Stomach (tissue), 8 donors: ENCODE measurements at regions not wholly inside any gene's neighbourhood (a gene's known extent, or its start where the extent isn't known, plus 50 kb on each side); places are given as distances from the start of the nearest gene placed in this dataset.
A peak's percentile ranks its signal among the peaks of the same experiment; 100 is the strongest.
"Not testable (repeated sequence)": the region's sequence is repeated elsewhere in the genome, so short reads cannot be mapped to it uniquely, and the experiment has no call there.

Experiments used
- DNase-seq, 2 donors: peaks; one replicate each; pipeline versions ENCODE4 v3.0.0 to v3.0.0-alpha.2; 2013 to 2019
- H3K27ac ChIP-seq, 5 donors: fragments of 200-600 bp in 4 of 5; sonication (generic) in 4 of 5; one replicate each; pipeline ENCODE4 v1.5.1; 2013 to 2019; ENCODE audit warnings: mild to moderate bottlenecking in 1 of 5, moderate library complexity in 1 of 5
- H3K27me3 ChIP-seq, 3 donors: fragments of 200-600 bp; sonication (generic); one replicate each; pipeline ENCODE4 v1.5.1; 2017 to 2019; ENCODE audit warnings: mixed run types in 1 of 3
- H3K36me3 ChIP-seq, 4 donors: fragments of 200-600 bp; sonication (generic); 1 replicate in 3 of 4; 2 replicates in 1 of 4; pipeline ENCODE4 v1.5.1; 2016 to 2019
- H3K4me1 ChIP-seq, 4 donors: fragments of 200-600 bp; sonication (generic); one replicate each; pipeline ENCODE4 v1.5.1; 2016 to 2019
- H3K4me3 ChIP-seq, 4 donors: fragments of 200-600 bp; sonication (generic) in 3 of 4; one replicate each; pipeline ENCODE4 v1.5.1; 2016 to 2019; ENCODE audit warnings: mild to moderate bottlenecking in 1 of 4
- H3K9me3 ChIP-seq, 4 donors: fragments of 200-600 bp; sonication (generic); one replicate each; pipeline ENCODE4 v1.5.1; 2016 to 2019
- CTCF ChIP-seq, 7 experiments: fragments of 450-650 bp in 4 of 7; fragments of 200-600 bp in 3 of 7; sonication (generic) in 3 of 7; IDR thresholded peaks; one replicate each; pipeline ENCODE4 v1.5.1; 2016 to 2019; ENCODE audit warnings: antibody characterized with exemption in 7 of 7, control low read depth in 2 of 7, mild to moderate bottlenecking in 1 of 7
- EP300 ChIP-seq: sonication (generic); formaldehyde crosslinking; IDR thresholded peaks from one replicate; pipeline ENCODE4 v1.6.1; 2017; ENCODE audit warnings: antibody characterized with exemption
- POLR2A ChIP-seq, 4 donors: fragments of 450-650 bp; IDR thresholded peaks; one replicate each; pipeline ENCODE4 v1.6.1; 2016; ENCODE audit warnings: antibody characterized with exemption in 4 of 4, control low read depth in 2 of 4, mild to moderate bottlenecking in 1 of 4, moderate library complexity in 1 of 4
- POLR2AphosphoS5 ChIP-seq, 3 donors: sonication (generic); formaldehyde crosslinking; IDR thresholded peaks; one replicate each; pipeline ENCODE4 v1.6.1; 2016; ENCODE audit warnings: antibody characterized with exemption in 3 of 3
- WGBS, 5 donors: extraction: QIAGEN DNeasy Blood & Tissue Kit in 3 of 5; methylation state at CpG; one replicate each; pipeline versions ENCODE4 v1.1.5 to v1.1.7; 2013 to 2018; 5-methylcytosine and 5-hydroxymethylcytosine counted together
- intact Hi-C: fragments of 100-400 bp; cut with DNase I; formaldehyde crosslinking; loops from one replicate; pipeline ENCODE4 v1.15.1; 2023; ENCODE audit warnings: low total_unique reads
- donor health status: healthy with polysubstance abuse.
- donor health status: Bipolar disorder and iron deficiency.
- donor health status: healthy.

- Histone ChIP-seq H3K27me3 (no peaks in the 10 kb centered on the region), H3K4me3 (no peak overlapping the region), H3K27ac (no peak overlapping the region), H3K4me1 (no peaks in the 10 kb centered on the region), H3K9me3 (no peaks in the 10 kb centered on the region), H3K36me3 (no peaks in the 10 kb centered on the region)
- no peak for DNase-seq
- TF ChIP-seq EP300: no peak
- TF ChIP-seq POLR2A (IDR thresholded peaks at IDR 0.05): no peak
- no peak for TF ChIP-seq CTCF (IDR thresholded peaks at IDR 0.05)
- TF ChIP-seq POLR2AphosphoS5 (IDR thresholded peaks at IDR 0.05): no peak
- intact Hi-C loops: no loop called here
- WGBS, 5 donors: 86 to 92% (median 87%) methylated on average over 5 of the region's 5 CpGs
Measured at GRCh38 chr3:3648988-3649679, 150.1 kb upstream of the LRRN1 start.

GRCh38 chr3:3646934-3647333 lies 152.3 kb upstream of the LRRN1 start:
- Histone ChIP-seq H3K36me3 (no peaks in the 10 kb centered on the region), H3K4me3 (no peak overlapping the region), H3K4me1 (no peaks in the 10 kb centered on the region), H3K9me3 (no peaks in the 10 kb centered on the region), H3K27me3 (no peaks in the 10 kb centered on the region), H3K27ac (no peak overlapping the region)
- DNase-seq: no peak
- TF ChIP-seq CTCF (IDR thresholded peaks at IDR 0.05) (no peak), EP300 (no peak), POLR2A (IDR thresholded peaks at IDR 0.05) (no peak), POLR2AphosphoS5 (IDR thresholded peaks at IDR 0.05) (no peak)
- intact Hi-C loops: no loop called here
- WGBS, 5 donors: 64 to 85% (median 71%) methylated on average over 2 of the region's 2 CpGs

- intact Hi-C loops, H3K36me3 ChIP-seq, H3K9me3 ChIP-seq, H3K4me3 ChIP-seq, H3K27me3 ChIP-seq, H3K27ac ChIP-seq, H3K4me1 ChIP-seq: not testable (repeated sequence)
- peak in 1 of 2 donors; percentile 53 for DNase-seq
- 37 to 67% (median 52%) methylated on average over 13 of the region's 13 CpGs for WGBS, 5 donors
Measured at GRCh38 chr3:3646103-3646844, 153.0 kb upstream of the LRRN1 start.

- no peaks in the 10 kb centered on the region for H3K27me3 ChIP-seq
- no peaks in the 10 kb centered on the region for H3K4me1 ChIP-seq
- TF ChIP-seq CTCF (IDR thresholded peaks at IDR 0.05) (no peak), EP300 (no peak), POLR2AphosphoS5 (IDR thresholded peaks at IDR 0.05) (no peak), POLR2A (IDR thresholded peaks at IDR 0.05) (no peak)
- no peaks in the 10 kb centered on the region for H3K36me3 ChIP-seq
- DNase-seq: no peak
- no peaks in the 10 kb centered on the region for H3K9me3 ChIP-seq
- 73 to 79% (median 76%) methylated on average over 5 of the region's 5 CpGs for WGBS, 5 donors
- no peak overlapping the region for H3K4me3 ChIP-seq
- intact Hi-C loops: no loop called here
- H3K27ac ChIP-seq: no peak overlapping the region
Measured at GRCh38 chr3:3641877-3642455, 157.3 kb upstream of the LRRN1 start.
